ENCODE measurements at regions not wholly inside any gene's neighbourhood (a gene's known extent, or its start where the extent isn't known, plus 50 kb on each side); places are given as distances from the start of the nearest gene placed in this dataset.

DNA sequence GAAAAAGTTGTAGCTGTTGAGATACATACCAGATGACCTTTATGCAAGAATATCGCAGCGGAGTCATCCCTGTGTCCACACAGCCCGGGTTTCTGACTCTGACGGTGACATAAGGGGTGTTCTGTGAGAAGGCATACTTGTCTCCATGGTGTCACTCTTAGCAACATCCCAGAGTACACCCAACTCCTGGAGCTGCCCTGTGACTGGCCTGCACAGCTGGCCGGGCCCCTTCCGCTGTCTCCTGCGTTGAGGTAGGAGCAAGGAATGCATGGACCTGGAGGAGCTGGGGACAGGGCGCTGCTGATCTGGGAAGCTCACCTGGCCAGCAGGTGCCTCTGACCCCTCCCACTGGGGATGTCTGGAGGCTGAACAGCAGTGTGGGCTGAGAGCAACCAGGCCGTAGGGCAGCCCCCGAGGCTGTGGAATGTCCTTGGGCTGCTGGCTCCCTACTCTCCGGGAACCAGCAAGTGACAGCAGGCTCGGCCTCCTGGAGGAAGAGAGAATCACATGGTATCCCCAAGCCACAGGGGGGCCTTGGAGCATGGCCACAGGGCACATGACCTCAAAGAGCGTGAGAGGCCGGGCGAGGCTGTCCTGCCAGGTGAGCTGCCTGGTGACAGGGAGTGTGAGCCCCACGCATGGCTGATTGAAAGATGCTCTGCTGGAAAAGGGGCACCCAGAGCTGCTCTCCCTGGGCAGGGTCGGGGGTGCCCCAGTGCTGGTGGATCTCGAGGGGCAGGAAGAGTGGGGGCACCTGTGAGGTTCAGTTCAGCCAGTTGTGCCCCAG lies 113.4 kb downstream of the MRPL36 start:
- no peaks in the 10 kb centered on the region for H4K20me1 ChIP-seq (ENCODE audit: insufficient read depth, low read length, poor library complexity, severe bottlenecking)
- no peaks in the 10 kb centered on the region for H3K36me3 ChIP-seq (ENCODE audit: insufficient read depth, low read length)
- no peak overlapping the region for H3K4me2 ChIP-seq (ENCODE audit: low read depth, low read length, poor library complexity, severe bottlenecking)
- H3K4me1 ChIP-seq (ENCODE audit: insufficient read depth, low read length, poor library complexity, severe bottlenecking), result no peaks in the 10 kb centered on the region
- H3K9ac ChIP-seq (ENCODE audit: low read depth, low read length, poor library complexity, severe bottlenecking), result no peak overlapping the region
- H2AFZ ChIP-seq (ENCODE audit: low read length), result no peak overlapping the region
- no peaks in the 10 kb centered on the region for H3F3A ChIP-seq (ENCODE audit: low read depth)
- H3K79me2 ChIP-seq (ENCODE audit: insufficient read depth, low read length), result no peaks in the 10 kb centered on the region
- TF ChIP-seq, protein P1, sequence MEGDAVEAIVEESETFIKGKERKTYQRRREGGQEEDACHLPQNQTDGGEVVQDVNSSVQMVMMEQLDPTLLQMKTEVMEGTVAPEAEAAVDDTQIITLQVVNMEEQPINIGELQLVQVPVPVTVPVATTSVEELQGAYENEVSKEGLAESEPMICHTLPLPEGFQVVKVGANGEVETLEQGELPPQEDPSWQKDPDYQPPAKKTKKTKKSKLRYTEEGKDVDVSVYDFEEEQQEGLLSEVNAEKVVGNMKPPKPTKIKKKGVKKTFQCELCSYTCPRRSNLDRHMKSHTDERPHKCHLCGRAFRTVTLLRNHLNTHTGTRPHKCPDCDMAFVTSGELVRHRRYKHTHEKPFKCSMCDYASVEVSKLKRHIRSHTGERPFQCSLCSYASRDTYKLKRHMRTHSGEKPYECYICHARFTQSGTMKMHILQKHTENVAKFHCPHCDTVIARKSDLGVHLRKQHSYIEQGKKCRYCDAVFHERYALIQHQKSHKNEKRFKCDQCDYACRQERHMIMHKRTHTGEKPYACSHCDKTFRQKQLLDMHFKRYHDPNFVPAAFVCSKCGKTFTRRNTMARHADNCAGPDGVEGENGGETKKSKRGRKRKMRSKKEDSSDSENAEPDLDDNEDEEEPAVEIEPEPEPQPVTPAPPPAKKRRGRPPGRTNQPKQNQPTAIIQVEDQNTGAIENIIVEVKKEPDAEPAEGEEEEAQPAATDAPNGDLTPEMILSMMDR (conservative IDR thresholded peaks at IDR 0.05; ENCODE audit: low read length), result no peak
- no peak for TF ChIP-seq EZH2phosphoT487 (IDR thresholded peaks at IDR 0.05; ENCODE audit: borderline replicate concordance)
- H3K4me3 ChIP-seq (ENCODE audit: low read length, poor library complexity, severe bottlenecking), result no peak overlapping the region
- no peaks in the 10 kb centered on the region for H3K9me2 ChIP-seq (replicated peaks; ENCODE audit: low read depth, low read length)
- peaks cover under 1% of the 10 kb centered on the region; the same call in 1 of the 2 replicates for H3K9me3 ChIP-seq (ENCODE audit: insufficient read depth, low read depth, low read length)
- H3K27me3 ChIP-seq (ENCODE audit: insufficient read depth, low read length, poor library complexity, severe bottlenecking), result no peaks in the 10 kb centered on the region

DNA sequence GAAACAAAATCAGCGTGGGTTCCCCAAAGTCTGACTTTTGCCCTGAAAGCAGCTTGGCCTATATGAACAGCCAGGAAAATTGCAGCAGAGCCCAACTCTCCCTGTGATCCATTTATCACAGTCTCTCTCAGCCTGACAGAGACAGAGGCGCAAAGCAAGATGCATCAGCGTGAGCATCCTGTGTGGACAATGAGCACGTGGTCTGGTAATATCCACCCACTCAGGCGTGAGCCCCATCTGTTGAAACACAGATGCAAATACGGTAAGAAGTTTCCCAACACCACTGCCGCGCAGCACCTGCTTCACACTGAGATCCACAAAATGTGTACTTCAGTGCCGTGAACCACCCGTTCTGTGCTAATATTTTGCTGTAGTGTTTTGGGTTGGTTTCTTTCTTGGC lies 114.6 kb downstream of the MRPL36 start:
- TF ChIP-seq, protein P1 (conservative IDR thresholded peaks at IDR 0.05; ENCODE audit: low read length), result no peak
- TF ChIP-seq EZH2phosphoT487 (IDR thresholded peaks at IDR 0.05; ENCODE audit: borderline replicate concordance), result no peak
- H3K9me3 ChIP-seq (ENCODE audit: insufficient read depth, low read depth, low read length), result peaks cover 4% of the 10 kb centered on the region; the same call in 1 of the 2 replicates
- H2AFZ ChIP-seq (ENCODE audit: low read length), result no peak overlapping the region
- H3K36me3 ChIP-seq (ENCODE audit: insufficient read depth, low read length), result no peaks in the 10 kb centered on the region
- H3K27me3 ChIP-seq (ENCODE audit: insufficient read depth, low read length, poor library complexity, severe bottlenecking), result no peaks in the 10 kb centered on the region
- no peaks in the 10 kb centered on the region for H4K20me1 ChIP-seq (ENCODE audit: insufficient read depth, low read length, poor library complexity, severe bottlenecking)
- H3F3A ChIP-seq (ENCODE audit: low read depth), result no peaks in the 10 kb centered on the region
- H3K79me2 ChIP-seq (ENCODE audit: insufficient read depth, low read length), result no peaks in the 10 kb centered on the region
- H3K4me3 ChIP-seq (ENCODE audit: low read length, poor library complexity, severe bottlenecking), result no peak overlapping the region
- no peak overlapping the region for H3K9ac ChIP-seq (ENCODE audit: low read depth, low read length, poor library complexity, severe bottlenecking)
- no peak overlapping the region for H3K4me2 ChIP-seq (ENCODE audit: low read depth, low read length, poor library complexity, severe bottlenecking)
- H3K4me1 ChIP-seq (ENCODE audit: insufficient read depth, low read length, poor library complexity, severe bottlenecking), result no peaks in the 10 kb centered on the region
- H3K9me2 ChIP-seq (replicated peaks; ENCODE audit: low read depth, low read length), result no peaks in the 10 kb centered on the region

DNA sequence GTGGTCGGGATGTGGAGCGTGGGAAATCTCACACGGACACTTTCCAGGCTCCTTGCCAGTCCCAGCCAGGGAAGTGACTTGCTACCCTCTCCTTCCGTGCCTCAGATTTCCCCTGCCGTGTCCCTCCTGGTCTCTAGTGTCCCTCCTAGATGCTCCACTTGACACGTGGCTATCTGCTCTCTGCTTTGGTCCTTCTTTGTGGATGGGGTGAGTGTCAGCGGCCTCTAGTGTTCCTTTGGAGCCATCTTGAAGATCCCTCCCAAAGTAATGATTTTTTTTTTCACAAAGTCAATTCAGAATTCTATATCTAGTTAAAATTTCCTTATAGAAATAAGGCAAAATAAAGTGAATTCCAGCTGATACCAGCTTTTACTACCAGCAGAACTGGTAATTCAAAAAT lies 117.7 kb downstream of the MRPL36 start:
- no peak overlapping the region for H3K4me3 ChIP-seq (ENCODE audit: low read length, poor library complexity, severe bottlenecking)
- TF ChIP-seq EZH2phosphoT487 (IDR thresholded peaks at IDR 0.05; ENCODE audit: borderline replicate concordance), result no peak
- TF ChIP-seq, protein P1 (conservative IDR thresholded peaks at IDR 0.05; ENCODE audit: low read length), result no peak
- H3K4me2 ChIP-seq (ENCODE audit: low read depth, low read length, poor library complexity, severe bottlenecking), result no peak overlapping the region
- peaks cover 4% of the 10 kb centered on the region; the same call in 1 of the 2 replicates for H3K9me3 ChIP-seq (ENCODE audit: insufficient read depth, low read depth, low read length)
- no peaks in the 10 kb centered on the region for H3F3A ChIP-seq (ENCODE audit: low read depth)
- H3K79me2 ChIP-seq (ENCODE audit: insufficient read depth, low read length), result no peaks in the 10 kb centered on the region
- no peak overlapping the region for H2AFZ ChIP-seq (ENCODE audit: low read length)
- no peak overlapping the region for H3K9ac ChIP-seq (ENCODE audit: low read depth, low read length, poor library complexity, severe bottlenecking)
- no peaks in the 10 kb centered on the region for H3K27me3 ChIP-seq (ENCODE audit: insufficient read depth, low read length, poor library complexity, severe bottlenecking)
- H3K36me3 ChIP-seq (ENCODE audit: insufficient read depth, low read length), result no peaks in the 10 kb centered on the region
- no peaks in the 10 kb centered on the region for H3K9me2 ChIP-seq (replicated peaks; ENCODE audit: low read depth, low read length)
- H4K20me1 ChIP-seq (ENCODE audit: insufficient read depth, low read length, poor library complexity, severe bottlenecking), result no peaks in the 10 kb centered on the region
- H3K4me1 ChIP-seq (ENCODE audit: insufficient read depth, low read length, poor library complexity, severe bottlenecking), result no peaks in the 10 kb centered on the region
